ENCODE measurements at regions not wholly inside any gene's neighbourhood (a gene's known extent, or its start where the extent isn't known, plus 50 kb on each side); places are given as distances from the start of the nearest gene placed in this dataset.

- peak in 1 of 3 donors; percentile 22 for DNase-seq
These were observed 77.5 kb upstream of the PDE1C start for GRCh38 chr7:32147546-32148268.

- DNase-seq = no peak
These were observed 75.7 kb upstream of the PDE1C start for GRCh38 chr7:32145911-32146310.

DNA sequence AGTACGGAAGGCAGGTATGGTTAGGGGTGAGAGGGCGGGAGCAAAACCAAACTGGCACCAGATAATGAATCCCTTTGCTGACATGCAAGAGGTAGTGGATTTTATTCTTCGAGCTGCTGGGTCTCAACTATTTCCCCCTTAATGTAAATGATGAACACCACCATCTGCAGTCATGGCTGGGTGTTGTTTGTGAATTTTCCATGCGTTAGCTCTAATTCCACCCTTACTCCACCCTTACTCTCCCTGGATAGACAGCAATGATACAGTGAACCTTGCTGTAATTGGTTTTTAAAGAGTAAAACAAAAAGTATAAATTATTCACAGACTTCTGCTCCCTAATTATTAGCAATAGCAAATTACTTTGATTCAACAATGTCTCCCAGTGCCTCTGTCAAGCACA, 74.5 kb upstream of the PDE1C start:
- no peak for DNase-seq

GRCh38 chr7:32143301-32143700, 73.1 kb upstream of the PDE1C start:
- peak in 1 of 3 donors; percentile 19 for DNase-seq

GRCh38 chr7:32142649-32143048, 72.4 kb upstream of the PDE1C start:
- peak in 1 of 3 donors; percentile 46 for DNase-seq

DNA sequence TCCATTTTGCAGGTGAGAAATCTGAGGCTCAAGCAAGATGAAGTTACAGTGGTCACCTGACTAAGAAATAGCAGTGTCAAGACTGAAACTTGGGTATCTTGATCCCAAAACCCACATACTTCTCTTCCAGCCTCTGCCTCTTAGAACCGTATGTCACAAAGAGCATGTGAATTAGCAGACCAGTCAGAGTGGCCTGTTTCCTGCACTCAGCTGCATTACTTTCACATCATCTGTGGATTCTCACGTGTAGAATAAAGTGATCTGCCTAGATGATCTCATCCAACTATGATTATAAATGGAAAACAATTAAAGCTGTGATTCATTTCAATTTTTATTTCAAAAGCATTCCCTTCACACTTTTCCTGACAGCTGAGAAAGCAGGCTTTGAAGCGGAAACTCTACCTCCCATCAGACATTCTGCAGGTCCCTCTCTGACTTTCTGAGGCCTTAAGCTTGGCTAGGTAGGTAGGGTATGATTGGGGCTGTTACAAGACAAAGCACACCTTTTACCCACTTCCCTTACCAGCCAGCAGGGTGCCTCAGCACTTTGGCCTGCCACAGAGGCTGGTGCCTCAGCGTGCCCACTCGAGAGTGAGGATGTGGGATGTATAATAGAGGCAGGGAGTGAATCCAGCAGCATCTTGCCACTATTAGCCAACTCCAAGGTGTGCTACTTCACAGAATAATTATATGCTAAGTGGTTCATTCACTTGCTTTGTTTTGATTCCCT, 70.2 kb upstream of the PDE1C start:
- no peak for DNase-seq

DNA sequence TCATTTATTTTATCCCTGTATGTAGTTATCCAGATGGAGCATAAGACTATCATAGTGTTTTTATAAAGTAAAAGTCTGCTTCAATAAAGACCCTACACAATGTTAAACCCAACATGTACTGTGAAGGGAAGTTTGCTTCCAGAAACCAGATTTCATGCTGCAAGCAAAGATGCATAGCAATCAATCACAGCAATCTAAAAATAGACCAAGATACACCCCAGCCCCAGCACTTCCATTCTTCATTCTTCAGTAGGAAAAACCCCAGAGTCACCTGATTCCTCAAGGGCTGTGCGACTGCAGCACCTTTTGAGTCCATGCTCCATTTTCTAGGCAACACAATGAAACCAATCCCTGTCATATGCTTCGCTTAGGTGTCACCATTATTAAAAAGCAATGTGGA, 66.9 kb upstream of the PDE1C start:
- no peak for DNase-seq

DNA sequence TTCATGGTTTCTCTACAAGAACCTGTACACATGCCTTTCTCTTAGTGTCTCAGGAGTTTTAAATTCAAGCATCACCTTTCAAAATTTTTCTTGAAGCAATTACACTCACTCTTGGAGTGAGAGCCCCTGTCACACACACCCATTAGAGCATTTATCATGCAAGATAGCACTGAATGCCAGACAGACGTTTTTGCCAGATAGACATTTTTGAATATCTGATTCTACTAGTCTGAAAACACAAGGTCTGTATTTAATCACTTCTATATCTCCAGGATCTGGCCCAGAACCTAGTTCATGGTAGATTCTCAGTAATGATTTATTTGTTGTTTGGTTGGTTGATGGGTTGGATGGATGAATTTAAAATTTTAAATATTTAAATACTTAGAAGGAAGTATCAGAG, 60.9 kb upstream of the PDE1C start:
- no peak for DNase-seq

DNA sequence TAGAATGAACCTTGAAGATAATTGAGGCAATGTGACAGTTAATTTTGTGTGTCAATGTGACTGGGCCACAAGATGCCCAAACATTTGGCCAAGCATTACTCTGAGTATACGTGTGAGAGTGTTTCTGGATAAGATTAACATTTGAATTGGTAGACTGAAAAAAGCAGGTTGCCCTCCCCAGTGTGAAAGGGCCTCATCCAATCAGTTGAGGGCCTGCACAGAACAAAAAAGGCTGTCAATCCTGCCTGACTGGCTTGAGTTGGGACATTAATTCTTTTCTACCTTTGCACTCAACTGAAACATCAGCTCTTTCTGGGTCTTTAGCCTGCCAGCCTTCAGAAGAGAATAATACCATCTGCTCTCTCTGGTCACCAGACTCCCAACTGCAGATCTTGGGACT, 56.6 kb upstream of the PDE1C start:
- no peak for DNase-seq
